ENCODE measurements at regions not wholly inside any gene's neighbourhood (a gene's known extent, or its start where the extent isn't known, plus 50 kb on each side); places are given as distances from the start of the nearest gene placed in this dataset.

- intact Hi-C loops (cut with micrococcal nuclease): no loop called here
- no peak for DNase-seq (ENCODE audit: unreplicated experiment)
- no peak overlapping the region for H3K27ac Mint-ChIP-seq (ENCODE audit: low read depth, unreplicated experiment)
- H3K4me1 Mint-ChIP-seq (ENCODE audit: insufficient read depth, unreplicated experiment): peaks cover 12% of the 10 kb centered on the region
- ChIA-PET CTCF (interaction anchor here (0.5 kb wide), 1 partner anchor 216 kb away, joined by 4 read pairs; no protein-coding TSS in a partner anchor), POLR2A (no interaction called here)
- TF ChIP-seq CTCF (IDR thresholded peaks at IDR 0.05; ENCODE audit: unreplicated experiment): no peak
- H3K9me3 Mint-ChIP-seq (ENCODE audit: unreplicated experiment): no peaks in the 10 kb centered on the region
- H3K36me3 Mint-ChIP-seq (ENCODE audit: insufficient read depth, unreplicated experiment): no peaks in the 10 kb centered on the region
- BruUV-seq (replicated peaks): no TSS peak
- H3K4me3 Mint-ChIP-seq (ENCODE audit: unreplicated experiment): no peak overlapping the region
- H3K27me3 Mint-ChIP-seq (ENCODE audit: insufficient read depth, unreplicated experiment): peaks cover 10% of the 10 kb centered on the region
Measured at GRCh38 chr4:3372933-3373465, 68.8 kb upstream of the HGFAC start.

- ChIA-PET CTCF (interaction anchor here (0.5 kb wide), 1 partner anchor 216 kb away, joined by 4 read pairs; no protein-coding TSS in a partner anchor), POLR2A (no interaction called here)
- H3K27me3 Mint-ChIP-seq (ENCODE audit: insufficient read depth, unreplicated experiment): peaks cover 10% of the 10 kb centered on the region
- no peak for TF ChIP-seq CTCF (IDR thresholded peaks at IDR 0.05; ENCODE audit: unreplicated experiment)
- no peaks in the 10 kb centered on the region for H3K36me3 Mint-ChIP-seq (ENCODE audit: insufficient read depth, unreplicated experiment)
- no peak overlapping the region for H3K27ac Mint-ChIP-seq (ENCODE audit: low read depth, unreplicated experiment)
- H3K9me3 Mint-ChIP-seq (ENCODE audit: unreplicated experiment): no peaks in the 10 kb centered on the region
- intact Hi-C loops (cut with micrococcal nuclease): no loop called here
- no TSS peak for BruUV-seq (replicated peaks)
- H3K4me1 Mint-ChIP-seq (ENCODE audit: insufficient read depth, unreplicated experiment): peaks cover 12% of the 10 kb centered on the region
- no peak overlapping the region for H3K4me3 Mint-ChIP-seq (ENCODE audit: unreplicated experiment)
- no peak for DNase-seq (ENCODE audit: unreplicated experiment)
Measured at GRCh38 chr4:3373468-3373867, 68.3 kb upstream of the HGFAC start.

- no peak overlapping the region for H3K27ac Mint-ChIP-seq (ENCODE audit: low read depth, unreplicated experiment)
- POLR2A ChIA-PET: no interaction called here
- BruUV-seq (replicated peaks): no TSS peak
Measured at GRCh38 chr4:3374011-3374645, 67.6 kb upstream of the HGFAC start.

GRCh38 chr4:3374667-3375066 lies 67.1 kb upstream of the HGFAC start:
- Mint-ChIP-seq H3K9me3 (ENCODE audit: unreplicated experiment) (peaks cover 2% of the 10 kb centered on the region), H3K4me1 (ENCODE audit: insufficient read depth, unreplicated experiment) (peaks cover 10% of the 10 kb centered on the region), H3K27ac (ENCODE audit: low read depth, unreplicated experiment) (no peak overlapping the region), H3K36me3 (ENCODE audit: insufficient read depth, unreplicated experiment) (no peaks in the 10 kb centered on the region), H3K4me3 (ENCODE audit: unreplicated experiment) (no peak overlapping the region), H3K27me3 (ENCODE audit: insufficient read depth, unreplicated experiment) (peaks cover 10% of the 10 kb centered on the region)
- TF ChIP-seq CTCF (IDR thresholded peaks at IDR 0.05; ENCODE audit: unreplicated experiment): no peak
- intact Hi-C loops (cut with micrococcal nuclease): no loop called here
- CTCF ChIA-PET: interaction anchor here (0.6 kb wide), 2 partner anchors 10 to 30 kb away, joined by 3 to 4 read pairs; no protein-coding TSS in a partner anchor
- no peak for DNase-seq (ENCODE audit: unreplicated experiment)
- no TSS peak for BruUV-seq (replicated peaks)
- POLR2A ChIA-PET: no interaction called here

More at GRCh38 chr4:3374011-3374645, 67.6 kb upstream of the HGFAC start:
- H3K36me3 Mint-ChIP-seq (ENCODE audit: insufficient read depth, unreplicated experiment): no peaks in the 10 kb centered on the region
- H3K27me3 Mint-ChIP-seq (ENCODE audit: insufficient read depth, unreplicated experiment): peaks cover 10% of the 10 kb centered on the region
- H3K9me3 Mint-ChIP-seq (ENCODE audit: unreplicated experiment): no peaks in the 10 kb centered on the region
- no peak overlapping the region for H3K4me3 Mint-ChIP-seq (ENCODE audit: unreplicated experiment)
- intact Hi-C loops (cut with micrococcal nuclease): no loop called here
- peaks cover 12% of the 10 kb centered on the region for H3K4me1 Mint-ChIP-seq (ENCODE audit: insufficient read depth, unreplicated experiment)
- no peak for TF ChIP-seq CTCF (IDR thresholded peaks at IDR 0.05; ENCODE audit: unreplicated experiment)
- DNase-seq (ENCODE audit: unreplicated experiment): no peak
- CTCF ChIA-PET: interaction anchor here (0.6 kb wide), 1 partner anchor 11 kb away, joined by 4 read pairs; no protein-coding TSS in a partner anchor

Data from MCF 10A (cell line).